CD8-positive, alpha-beta memory T cell (primary cell): ENCODE measurements at regions not wholly inside any gene's neighbourhood (a gene's known extent, or its start where the extent isn't known, plus 50 kb on each side); places are given as distances from the start of the nearest gene placed in this dataset.

Experiments used
- CTCF ChIA-PET: fragments of 350-600 bp; sonication (Branson Sonifier 250); formaldehyde crosslinking; loops from one replicate; lab custom pipeline; 2021; ENCODE audit warnings: antibody characterized with exemption; lab: Charles Lee
- POLR2A ChIA-PET: fragments of 350-600 bp; sonication (Branson Sonifier 250); formaldehyde crosslinking; loops from one replicate; lab custom pipeline; 2021; ENCODE audit warnings: antibody characterized with exemption; lab: Charles Lee
- DNase-seq, 5 donors: peaks; one replicate each; pipeline versions ENCODE4 v3.0.0 to v3.0.0-alpha.2; 2020 to 2022; ENCODE audit warnings: mixed read lengths in 1 of 5
- H3K27ac ChIP-seq: one replicate; pipeline ENCODE4 v1.7.0; 2013; ENCODE audit warnings: low read depth, mild to moderate bottlenecking, low read length, moderate library complexity
- H3K27me3 ChIP-seq: 2 replicates; pipeline ENCODE4 v1.7.0; 2013; ENCODE audit warnings: low read length, mild to moderate bottlenecking; ENCODE audit not compliant: insufficient read depth, poor library complexity, severe bottlenecking
- H3K36me3 ChIP-seq: 2 replicates; pipeline ENCODE4 v1.7.0; 2013; ENCODE audit warnings: mild to moderate bottlenecking, low read length, moderate library complexity; ENCODE audit not compliant: insufficient read depth
- H3K4me1 ChIP-seq: 2 replicates; pipeline ENCODE4 v1.7.0; 2013; ENCODE audit warnings: mild to moderate bottlenecking, low read length, moderate library complexity; ENCODE audit not compliant: insufficient read depth
- H3K4me3 ChIP-seq: 2 replicates; pipeline ENCODE4 v1.7.0; 2013; ENCODE audit warnings: mild to moderate bottlenecking, low read length
- H3K9me3 ChIP-seq: 2 replicates; pipeline ENCODE4 v1.7.0; 2013; ENCODE audit warnings: mild to moderate bottlenecking, low read length
- H3K27ac Mint-ChIP-seq, 8 donors: one replicate each; pipeline ENCODE4 v1.8.0; 2020 to 2021; ENCODE audit warnings: mixed read lengths in 8 of 8, mild to moderate bottlenecking in 6 of 8, inconsistent platforms in 3 of 8, moderate library complexity in 3 of 8
- H3K27me3 Mint-ChIP-seq, 2 donors: one replicate each; pipeline ENCODE4 v1.8.0; 2020 to 2021; ENCODE audit warnings: mixed read lengths in 2 of 2, mild to moderate bottlenecking in 1 of 2, moderate library complexity in 1 of 2
- H3K36me3 Mint-ChIP-seq, 3 donors: one replicate each; pipeline ENCODE4 v1.8.0; 2020 to 2021; ENCODE audit warnings: mixed read lengths in 3 of 3, inconsistent platforms in 1 of 3, mild to moderate bottlenecking in 1 of 3
- H3K4me1 Mint-ChIP-seq, 3 donors: one replicate each; pipeline ENCODE4 v1.8.0; 2020 to 2021; ENCODE audit warnings: mixed read lengths in 3 of 3, inconsistent platforms in 1 of 3, mild to moderate bottlenecking in 1 of 3
- H3K4me3 Mint-ChIP-seq, 7 donors: one replicate each; pipeline ENCODE4 v1.8.0; 2020 to 2021; ENCODE audit warnings: mixed read lengths in 7 of 7, mild to moderate bottlenecking in 6 of 7, moderate library complexity in 4 of 7, inconsistent platforms in 2 of 7
- H3K9me3 Mint-ChIP-seq, 5 donors: one replicate each; pipeline ENCODE4 v1.8.0; 2020 to 2022; ENCODE audit warnings: mixed read lengths in 5 of 5, mild to moderate bottlenecking in 3 of 5, moderate library complexity in 2 of 5, inconsistent platforms in 1 of 5

- H3K36me3 Mint-ChIP-seq = no peaks in the 10 kb centered on the region
- Histone ChIP-seq H3K9me3 (no peaks in the 10 kb centered on the region), H3K4me3 (no peak overlapping the region), H3K36me3 (no peaks in the 10 kb centered on the region), H3K27me3 (no peaks in the 10 kb centered on the region), H3K27ac (no peak overlapping the region), H3K4me1 (peaks cover 13% of the 10 kb centered on the region)
- peak overlapping the region in 7 of 8 donors; percentile 9 to 82 (median 76) for H3K27ac Mint-ChIP-seq
- POLR2A ChIA-PET = no interaction called here
- no peaks in the 10 kb centered on the region for H3K9me3 Mint-ChIP-seq
- peak overlapping the region in 2 of 7 donors; percentile 1 to 20 for H3K4me3 Mint-ChIP-seq
- DNase-seq = peak; percentile 18 to 76 (median 36)
- CTCF ChIA-PET = interaction anchor here (1.1 kb wide), 1 partner anchor 15 kb away, joined by 4 read pairs; no protein-coding TSS in a partner anchor
- peaks cover 7 to 9% of the 10 kb centered on the region in 2 donors for H3K27me3 Mint-ChIP-seq
- H3K4me1 Mint-ChIP-seq = peaks cover 16 to 29% (median 24%) of the 10 kb centered on the region in 3 donors
Measured at GRCh38 chr11:11171854-11172253, 181.2 kb downstream of the CSNK2A3 start.

- Mint-ChIP-seq H3K36me3 (no peaks in the 10 kb centered on the region), H3K27ac (peak overlapping the region in 6 of 8 donors; percentile 9 to 82 (median 65)), H3K9me3 (no peaks in the 10 kb centered on the region), H3K27me3 (peaks cover 7 to 9% of the 10 kb centered on the region in 2 donors), H3K4me1 (peaks cover 16 to 29% (median 24%) of the 10 kb centered on the region in 3 donors), H3K4me3 (no peak overlapping the region)
- Histone ChIP-seq H3K4me3 (no peak overlapping the region), H3K36me3 (no peaks in the 10 kb centered on the region), H3K27ac (no peak overlapping the region), H3K27me3 (no peaks in the 10 kb centered on the region), H3K9me3 (no peaks in the 10 kb centered on the region), H3K4me1 (peaks cover 13% of the 10 kb centered on the region)
- ChIA-PET CTCF (interaction anchor here (1.1 kb wide), 1 partner anchor 14 kb away, joined by 4 read pairs; no protein-coding TSS in a partner anchor), POLR2A (no interaction called here)
- DNase-seq = no peak
Measured at GRCh38 chr11:11171285-11171684, 181.8 kb downstream of the CSNK2A3 start.

GRCh38 chr11:11170352-11171084 lies 182.5 kb downstream of the CSNK2A3 start:
- no peaks in the 10 kb centered on the region for H3K27me3 ChIP-seq
- peaks cover 7 to 8% of the 10 kb centered on the region in 2 donors for H3K27me3 Mint-ChIP-seq
- no peak for DNase-seq
- ChIA-PET CTCF (no interaction called here), POLR2A (no interaction called here)
- H3K4me1 Mint-ChIP-seq = peaks cover 16 to 29% (median 24%) of the 10 kb centered on the region in 3 donors
- H3K36me3 ChIP-seq = no peaks in the 10 kb centered on the region
- no peaks in the 10 kb centered on the region for H3K9me3 Mint-ChIP-seq
- H3K4me3 ChIP-seq = no peak overlapping the region
- no peaks in the 10 kb centered on the region for H3K9me3 ChIP-seq
- no peak overlapping the region for H3K4me3 Mint-ChIP-seq
- H3K4me1 ChIP-seq = peaks cover 13% of the 10 kb centered on the region
- H3K27ac Mint-ChIP-seq = peak overlapping the region in 2 of 8 donors; percentile 15 to 36
- no peak overlapping the region for H3K27ac ChIP-seq
- no peaks in the 10 kb centered on the region for H3K36me3 Mint-ChIP-seq

GRCh38 chr11:11169715-11170351 lies 183.2 kb downstream of the CSNK2A3 start:
- peaks cover 5 to 12% of the 10 kb centered on the region in 2 donors for H3K27me3 Mint-ChIP-seq
- no peak overlapping the region for H3K27ac Mint-ChIP-seq
- Histone ChIP-seq H3K27ac (no peak overlapping the region), H3K27me3 (no peaks in the 10 kb centered on the region), H3K4me1 (peaks cover 13% of the 10 kb centered on the region), H3K36me3 (no peaks in the 10 kb centered on the region), H3K4me3 (no peak overlapping the region), H3K9me3 (no peaks in the 10 kb centered on the region)
- H3K9me3 Mint-ChIP-seq = no peaks in the 10 kb centered on the region
- ChIA-PET CTCF (no interaction called here), POLR2A (no interaction called here)
- H3K4me3 Mint-ChIP-seq = no peak overlapping the region
- no peaks in the 10 kb centered on the region for H3K36me3 Mint-ChIP-seq
- DNase-seq = no peak
- H3K4me1 Mint-ChIP-seq = peaks cover 16 to 29% (median 24%) of the 10 kb centered on the region in 3 donors

- ChIA-PET CTCF (interaction anchor here (1.4 kb wide), 1 partner anchor 11 kb away, joined by 4 read pairs; no protein-coding TSS in a partner anchor), POLR2A (no interaction called here)
- peaks cover 13% of the 10 kb centered on the region for H3K4me1 ChIP-seq
- H3K27ac ChIP-seq = no peak overlapping the region
- no peak overlapping the region for H3K27ac Mint-ChIP-seq
- H3K9me3 ChIP-seq = no peaks in the 10 kb centered on the region
- no peaks in the 10 kb centered on the region for H3K9me3 Mint-ChIP-seq
- no peaks in the 10 kb centered on the region for H3K27me3 ChIP-seq
- DNase-seq = no peak
- H3K4me1 Mint-ChIP-seq = peaks cover 16 to 24% (median 24%) of the 10 kb centered on the region in 3 donors
- H3K27me3 Mint-ChIP-seq = peaks cover 9 to 12% of the 10 kb centered on the region in 2 donors
- H3K4me3 Mint-ChIP-seq = no peak overlapping the region
- no peaks in the 10 kb centered on the region for H3K36me3 ChIP-seq
- H3K36me3 Mint-ChIP-seq = no peaks in the 10 kb centered on the region
- H3K4me3 ChIP-seq = no peak overlapping the region
Measured at GRCh38 chr11:11167806-11168205, 185.2 kb downstream of the CSNK2A3 start.

GRCh38 chr11:11164334-11164690 lies 188.7 kb downstream of the CSNK2A3 start:
- no peaks in the 10 kb centered on the region for H3K27me3 ChIP-seq
- H3K9me3 Mint-ChIP-seq = no peaks in the 10 kb centered on the region
- no peak for DNase-seq
- no peaks in the 10 kb centered on the region for H3K36me3 Mint-ChIP-seq
- peaks cover 17% of the 10 kb centered on the region in 2 donors for H3K27me3 Mint-ChIP-seq
- POLR2A ChIA-PET = no interaction called here
- H3K4me3 Mint-ChIP-seq = no peak overlapping the region
- H3K4me1 Mint-ChIP-seq = no peaks in the 10 kb centered on the region
- CTCF ChIA-PET = interaction anchor here (1.5 to 2.4 kb wide), 2 partner anchors 8 to 15 kb away, joined by 3 to 7 read pairs; no protein-coding TSS in a partner anchor
- H3K9me3 ChIP-seq = no peaks in the 10 kb centered on the region
- no peaks in the 10 kb centered on the region for H3K4me1 ChIP-seq
- no peak overlapping the region for H3K4me3 ChIP-seq
- no peak overlapping the region for H3K27ac ChIP-seq
- no peak overlapping the region for H3K27ac Mint-ChIP-seq
- no peaks in the 10 kb centered on the region for H3K36me3 ChIP-seq

GRCh38 chr11:11163669-11164333 lies 189.2 kb downstream of the CSNK2A3 start:
- POLR2A ChIA-PET = no interaction called here

More at GRCh38 chr11:11163669-11164333, 189.2 kb downstream of the CSNK2A3 start:
- H3K36me3 ChIP-seq = no peaks in the 10 kb centered on the region
- CTCF ChIA-PET = interaction anchor here (1.4 to 2.4 kb wide), 3 partner anchors 7 to 14 kb away, joined by 3 to 7 read pairs (median 4); no protein-coding TSS in a partner anchor
- Mint-ChIP-seq H3K9me3 (no peaks in the 10 kb centered on the region), H3K27me3 (peaks cover 17% of the 10 kb centered on the region in 2 donors), H3K27ac (peak overlapping the region in 1 of 8 donors; percentile 8), H3K4me1 (no peaks in the 10 kb centered on the region), H3K4me3 (no peak overlapping the region), H3K36me3 (no peaks in the 10 kb centered on the region)
- no peaks in the 10 kb centered on the region for H3K4me1 ChIP-seq
- no peak for DNase-seq
- H3K4me3 ChIP-seq = no peak overlapping the region
- no peaks in the 10 kb centered on the region for H3K9me3 ChIP-seq
- H3K27ac ChIP-seq = no peak overlapping the region
- no peaks in the 10 kb centered on the region for H3K27me3 ChIP-seq
